ENCODE measurements at regions not wholly inside any gene's neighbourhood (a gene's known extent, or its start where the extent isn't known, plus 50 kb on each side); places are given as distances from the start of the nearest gene placed in this dataset.
A peak's percentile ranks its signal among the peaks of the same experiment; 100 is the strongest.

GRCh38 chr4:152104901-152105357, 344.1 kb upstream of the GATB start:
- ChIA-PET CTCF (ENCODE audit: partially characterized antibody) (no interaction called here), POLR2A (ENCODE audit: partially characterized antibody) (interaction anchor here (1.5 to 9.2 kb wide), 2 partner anchors 9 to 142 kb away, joined by 5 to 145 read pairs; no protein-coding TSS in a partner anchor)
- Histone ChIP-seq H3K27ac (ENCODE audit: low read depth, low read length) (no peak overlapping the region), H3K9me3 (ENCODE audit: control insufficient read depth in 1 of 2, low read length in 2 of 2) (no peaks in the 10 kb centered on the region), H3K4me1 (ENCODE audit: insufficient read depth, low read length) (peaks cover 89% of the 10 kb centered on the region), H3K4me3 (ENCODE audit: low read length in 2 of 2) (no peak overlapping the region), H3K36me3 (ENCODE audit: insufficient read depth, low read length) (no peaks in the 10 kb centered on the region), H3K27me3 (ENCODE audit: insufficient read depth, low read length) (no peaks in the 10 kb centered on the region)
- intact Hi-C loops (cut with micrococcal nuclease): loop anchor here (5.0 to 10.0 kb wide), 5 partner anchors 93 to 430 kb away; partner anchors contain the start of genes FBXW7 and GATB
- H3K27me3 Mint-ChIP-seq: no peaks in the 10 kb centered on the region
- peaks cover 61 to 100% (median 85%) of the 10 kb centered on the region in 4 donors for H3K4me1 Mint-ChIP-seq
- H3K4me3 Mint-ChIP-seq: peak overlapping the region in 5 of 8 donors; percentile 36 to 63 (median 56)
- peak overlapping the region; percentile 75 to 98 (median 90) for H3K27ac Mint-ChIP-seq
- H3K36me3 Mint-ChIP-seq: peaks cover 12 to 38% of the 10 kb centered on the region in 2 donors
- H3K9me3 Mint-ChIP-seq: peaks cover 0 to 4% (median 0%) of the 10 kb centered on the region in 8 donors
- no peak for DNase-seq

GRCh38 chr4:152104356-152104755, 343.5 kb upstream of the GATB start:
- peak overlapping the region; percentile 78 for H3K27ac ChIP-seq (ENCODE audit: low read depth, low read length)
- peak overlapping the region in 6 of 8 donors; percentile 14 to 63 (median 52) for H3K4me3 Mint-ChIP-seq
- intact Hi-C loops (cut with micrococcal nuclease): loop anchor here (5.0 to 10.0 kb wide), 5 partner anchors 92 to 430 kb away; partner anchors contain the start of genes FBXW7 and GATB
- CTCF ChIA-PET (ENCODE audit: partially characterized antibody): no interaction called here
- H3K4me1 ChIP-seq (ENCODE audit: insufficient read depth, low read length): peaks cover 89% of the 10 kb centered on the region
- peaks cover 0 to 4% (median 0%) of the 10 kb centered on the region in 8 donors for H3K9me3 Mint-ChIP-seq
- H3K36me3 ChIP-seq (ENCODE audit: insufficient read depth, low read length): no peaks in the 10 kb centered on the region
- H3K27ac Mint-ChIP-seq: peak overlapping the region; percentile 75 to 98 (median 90)
- DNase-seq: no peak
- POLR2A ChIA-PET (ENCODE audit: partially characterized antibody): interaction anchor here (0.6 to 9.2 kb wide), 3 partner anchors 10 to 457 kb away, joined by 3 to 145 read pairs (median 5); no protein-coding TSS in a partner anchor
- H3K27me3 Mint-ChIP-seq: no peaks in the 10 kb centered on the region
- H3K9me3 ChIP-seq (ENCODE audit: control insufficient read depth in 1 of 2, low read length in 2 of 2): no peaks in the 10 kb centered on the region
- no peaks in the 10 kb centered on the region for H3K27me3 ChIP-seq (ENCODE audit: insufficient read depth, low read length)
- peaks cover 12 to 34% of the 10 kb centered on the region in 2 donors for H3K36me3 Mint-ChIP-seq
- H3K4me3 ChIP-seq (ENCODE audit: low read length in 2 of 2): no peak overlapping the region
- H3K4me1 Mint-ChIP-seq: peaks cover 59 to 100% (median 85%) of the 10 kb centered on the region in 4 donors

DNA sequence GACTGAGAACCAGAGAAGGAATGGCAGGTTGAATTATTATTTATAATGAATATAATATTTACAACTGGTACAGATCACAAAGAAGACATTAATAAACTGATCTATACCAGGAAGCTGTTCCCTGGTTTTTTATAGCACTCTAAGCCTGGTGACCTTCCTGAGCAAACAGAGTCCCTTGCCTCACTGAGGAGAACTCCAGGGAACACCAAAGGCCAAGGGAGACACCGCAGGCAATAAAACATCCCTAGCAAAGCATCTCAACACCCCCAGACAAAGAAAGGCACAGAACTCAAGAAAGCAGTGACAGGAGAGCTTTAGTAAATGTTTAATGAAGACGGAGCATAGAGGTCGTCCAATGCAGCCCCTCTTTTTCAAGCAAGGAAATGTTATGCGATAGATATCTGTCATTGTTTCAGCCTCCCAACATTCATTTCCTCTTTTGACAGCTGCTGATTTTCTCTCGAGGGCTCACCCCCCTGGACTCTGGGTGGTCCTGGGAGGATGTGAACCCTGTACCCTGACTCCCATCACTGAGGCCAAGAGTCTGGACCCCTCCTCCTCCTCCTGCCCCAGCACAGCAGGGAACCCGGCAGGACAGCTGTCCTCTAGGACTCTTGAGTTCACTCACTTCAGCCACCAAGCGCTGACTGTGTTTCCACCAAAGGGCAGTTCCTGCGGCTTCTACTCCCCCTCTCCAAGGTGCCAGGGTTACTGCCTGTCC, 342.5 kb upstream of the GATB start:
- Histone ChIP-seq H3K27ac (ENCODE audit: low read depth, low read length) (peak overlapping the region; percentile 78), H3K4me1 (ENCODE audit: insufficient read depth, low read length) (peaks cover 91% of the 10 kb centered on the region), H3K9me3 (ENCODE audit: control insufficient read depth in 1 of 2, low read length in 2 of 2) (no peaks in the 10 kb centered on the region), H3K36me3 (ENCODE audit: insufficient read depth, low read length) (no peaks in the 10 kb centered on the region), H3K4me3 (ENCODE audit: low read length in 2 of 2) (no peak overlapping the region), H3K27me3 (ENCODE audit: insufficient read depth, low read length) (no peaks in the 10 kb centered on the region)
- Mint-ChIP-seq H3K4me1 (peaks cover 64 to 100% (median 86%) of the 10 kb centered on the region in 4 donors), H3K27ac (peak overlapping the region; percentile 95 to 99 (median 98)), H3K27me3 (no peaks in the 10 kb centered on the region), H3K9me3 (peaks cover 0 to 4% (median 0%) of the 10 kb centered on the region in 8 donors), H3K36me3 (peaks cover 12 to 34% of the 10 kb centered on the region in 2 donors), H3K4me3 (peak overlapping the region; percentile 53 to 92 (median 90))
- POLR2A ChIA-PET (ENCODE audit: partially characterized antibody): interaction anchor here (0.9 to 9.2 kb wide), 3 partner anchors 11 to 225 kb away, joined by 3 to 145 read pairs (median 5); no protein-coding TSS in a partner anchor
- DNase-seq: no peak
- CTCF ChIA-PET (ENCODE audit: partially characterized antibody): interaction anchor here (0.6 to 2.6 kb wide), 4 partner anchors 37 to 245 kb away, joined by 3 to 9 read pairs (median 4); no protein-coding TSS in a partner anchor
- intact Hi-C loops (cut with micrococcal nuclease): loop anchor here (5.0 to 10.0 kb wide), 5 partner anchors 91 to 431 kb away; partner anchors contain the start of genes FBXW7 and GATB

DNA sequence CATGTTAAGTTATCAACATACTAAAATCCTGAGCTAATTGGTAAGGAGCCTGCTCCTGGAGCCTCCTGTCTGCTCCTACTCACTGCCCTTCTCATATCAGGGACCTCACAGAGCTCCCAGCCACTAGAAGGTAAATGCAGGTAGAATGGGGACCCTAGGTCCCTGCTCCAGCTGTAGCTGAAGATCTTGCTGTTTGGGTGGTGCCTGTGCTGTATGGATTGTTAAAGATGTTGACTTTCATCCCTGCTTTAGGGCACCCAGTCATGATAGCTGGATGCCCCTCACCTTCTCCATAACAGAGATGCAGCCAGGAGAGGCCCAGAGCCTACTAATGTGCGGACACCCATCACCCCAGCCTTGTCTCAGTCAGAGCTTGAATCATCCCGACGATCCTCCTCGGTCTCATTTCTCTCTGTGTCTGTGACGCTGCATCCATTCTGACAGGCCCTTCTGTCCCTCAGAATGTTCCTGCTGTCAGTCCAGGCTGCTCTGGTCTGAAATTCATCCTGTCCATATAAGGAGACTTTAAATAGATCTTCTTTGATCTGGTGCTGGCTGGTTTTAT, 341.7 kb upstream of the GATB start:
- ChIA-PET POLR2A (ENCODE audit: partially characterized antibody) (interaction anchor here (0.9 to 9.2 kb wide), 7 partner anchors 12 to 246 kb away, joined by 3 to 145 read pairs (median 14); no protein-coding TSS in a partner anchor), CTCF (ENCODE audit: partially characterized antibody) (interaction anchor here (0.7 to 2.6 kb wide), 8 partner anchors 8 to 269 kb away, joined by 3 to 11 read pairs (median 4); no protein-coding TSS in a partner anchor)
- peaks cover 12 to 34% of the 10 kb centered on the region in 2 donors for H3K36me3 Mint-ChIP-seq
- peak overlapping the region; percentile 26 to 70 for H3K4me3 ChIP-seq (ENCODE audit: low read length in 2 of 2)
- H3K36me3 ChIP-seq (ENCODE audit: insufficient read depth, low read length): no peaks in the 10 kb centered on the region
- H3K27ac Mint-ChIP-seq: peak overlapping the region; percentile 96 to 99 (median 98)
- H3K4me1 ChIP-seq (ENCODE audit: insufficient read depth, low read length): peaks cover 93% of the 10 kb centered on the region
- H3K27me3 Mint-ChIP-seq: no peaks in the 10 kb centered on the region
- H3K4me1 Mint-ChIP-seq: peaks cover 62 to 97% (median 83%) of the 10 kb centered on the region in 4 donors
- H3K27me3 ChIP-seq (ENCODE audit: insufficient read depth, low read length): no peaks in the 10 kb centered on the region
- H3K9me3 ChIP-seq (ENCODE audit: control insufficient read depth in 1 of 2, low read length in 2 of 2): no peaks in the 10 kb centered on the region
- peak overlapping the region; percentile 66 to 92 (median 90) for H3K4me3 Mint-ChIP-seq
- peak overlapping the region; percentile 78 for H3K27ac ChIP-seq (ENCODE audit: low read depth, low read length)
- H3K9me3 Mint-ChIP-seq: peaks cover 0 to 4% (median 0%) of the 10 kb centered on the region in 8 donors
- intact Hi-C loops (cut with micrococcal nuclease): loop anchor here (5.0 to 10.0 kb wide), 5 partner anchors 90 to 432 kb away; partner anchors contain the start of genes FBXW7 and GATB
- no peak for DNase-seq

DNA sequence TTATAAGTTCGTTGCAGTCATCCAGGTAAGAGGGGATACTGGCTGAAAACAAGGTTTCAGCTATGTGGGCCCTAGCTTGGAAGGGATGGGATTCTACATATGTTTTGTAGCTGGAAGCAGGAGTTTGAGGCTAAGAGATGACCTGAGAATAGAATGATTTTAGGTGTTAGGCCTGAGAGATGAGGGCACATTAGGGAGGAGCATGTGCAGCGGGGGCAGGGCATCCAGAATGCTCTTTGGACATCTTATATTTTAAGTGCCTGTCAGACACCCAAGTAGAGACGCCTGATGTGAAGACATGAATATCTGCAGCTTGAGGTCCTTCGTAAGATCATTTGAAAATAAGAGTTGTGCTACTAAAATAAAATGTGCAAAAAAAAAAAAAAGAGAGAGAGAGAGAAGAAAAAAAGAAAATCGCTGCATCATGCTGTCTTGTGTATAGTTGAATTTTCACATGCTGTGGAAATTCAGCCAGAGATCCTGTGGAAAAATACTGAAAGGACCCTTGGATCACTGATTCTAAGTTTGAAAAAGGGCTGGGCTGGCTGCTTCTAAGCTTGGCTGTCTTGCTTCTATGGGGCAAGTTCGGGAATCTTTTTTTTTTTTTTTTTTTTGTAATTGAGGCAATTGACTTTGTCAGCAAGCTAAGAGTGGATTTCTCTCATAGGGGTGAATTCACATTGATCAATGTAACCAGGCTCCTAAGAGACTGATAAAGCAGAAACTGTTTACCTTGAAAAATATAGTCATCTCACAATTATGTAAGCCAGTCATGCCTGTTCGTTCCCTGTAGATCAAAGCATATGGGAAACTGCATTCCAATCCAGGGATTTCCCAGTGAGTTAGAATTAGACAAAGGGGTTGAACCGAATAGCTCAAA, 341.0 kb upstream of the GATB start:
- Mint-ChIP-seq H3K9me3 (peaks cover 0 to 4% (median 0%) of the 10 kb centered on the region in 8 donors), H3K4me3 (peak overlapping the region; percentile 76 to 92 (median 90)), H3K4me1 (peaks cover 64 to 97% (median 84%) of the 10 kb centered on the region in 4 donors), H3K27ac (peak overlapping the region; percentile 96 to 99 (median 98)), H3K36me3 (peaks cover 12 to 34% of the 10 kb centered on the region in 2 donors), H3K27me3 (no peaks in the 10 kb centered on the region)
- Histone ChIP-seq H3K36me3 (ENCODE audit: insufficient read depth, low read length) (no peaks in the 10 kb centered on the region), H3K27ac (ENCODE audit: low read depth, low read length) (peak overlapping the region; percentile 78), H3K4me1 (ENCODE audit: insufficient read depth, low read length) (peaks cover 95% of the 10 kb centered on the region), H3K27me3 (ENCODE audit: insufficient read depth, low read length) (no peaks in the 10 kb centered on the region), H3K9me3 (ENCODE audit: control insufficient read depth in 1 of 2, low read length in 2 of 2) (no peaks in the 10 kb centered on the region), H3K4me3 (ENCODE audit: low read length in 2 of 2) (peak overlapping the region; percentile 33 to 70)
- ChIA-PET CTCF (ENCODE audit: partially characterized antibody) (interaction anchor here (0.7 to 2.6 kb wide), 15 partner anchors 9 to 270 kb away, joined by 3 to 14 read pairs (median 4); no protein-coding TSS in a partner anchor), POLR2A (ENCODE audit: partially characterized antibody) (interaction anchor here (0.8 to 9.2 kb wide), 33 partner anchors 12 to 578 kb away, joined by 3 to 145 read pairs (median 4); partner anchors contain the start of genes FBXW7 and TMEM154)
- no peak for DNase-seq
- intact Hi-C loops (cut with micrococcal nuclease): loop anchor here (2.0 to 10.0 kb wide), 7 partner anchors 37 to 433 kb away; partner anchors contain the start of genes FBXW7 and GATB

All from CD4-positive, alpha-beta memory T cell (primary cell).